ENCODE measurements at regions not wholly inside any gene's neighbourhood (a gene's known extent, or its start where the extent isn't known, plus 50 kb on each side); places are given as distances from the start of the nearest gene placed in this dataset.

- TF ChIP-seq CTCF (conservative IDR thresholded peaks at IDR 0.05; ENCODE audit: low read depth in 2 of 2) (no peak), EZH2 (IDR thresholded peaks at IDR 0.05; ENCODE audit: low read depth, unreplicated experiment) (no peak), POLR2AphosphoS5 (IDR thresholded peaks at IDR 0.05; ENCODE audit: low read depth) (no peak), REST (IDR thresholded peaks at IDR 0.05; ENCODE audit: unreplicated experiment) (no peak), EZH2phosphoT487 (IDR thresholded peaks at IDR 0.05; ENCODE audit: unreplicated experiment) (no peak), CREB1 (CRISPR knock-in tag; IDR thresholded peaks at IDR 0.05; ENCODE audit: low read depth) (no peak), ZNF114 (CRISPR knock-in tag; IDR thresholded peaks at IDR 0.05) (no peak), ETS1 (IDR thresholded peaks at IDR 0.05) (no peak), JUNB (IDR thresholded peaks at IDR 0.05; ENCODE audit: unreplicated experiment) (no peak), NANOG (IDR thresholded peaks at IDR 0.05; ENCODE audit: borderline replicate concordance) (no peak), STAT1 (IDR thresholded peaks at IDR 0.05; ENCODE audit: unreplicated experiment) (no peak), ZNF331 (CRISPR knock-in tag; IDR thresholded peaks at IDR 0.05; ENCODE audit: low read depth) (no peak), ZNF462 (CRISPR knock-in tag; IDR thresholded peaks at IDR 0.05) (no peak)
These were observed 256.1 kb upstream of the SOX9 start for GRCh38 chr17:71864755-71865154.

Measured in GM23338 (cell line).